ENCODE measurements at regions not wholly inside any gene's neighbourhood (a gene's known extent, or its start where the extent isn't known, plus 50 kb on each side); places are given as distances from the start of the nearest gene placed in this dataset.
A peak's percentile ranks its signal among the peaks of the same experiment; 100 is the strongest.

- Histone ChIP-seq H4K20me1 (ENCODE audit: insufficient read depth, low read length) (no peaks in the 10 kb centered on the region), H3K36me3 (replicated peaks in 1 of 2; ENCODE audit: control insufficient read depth in 1 of 2, insufficient read depth in 2 of 2, low read length in 2 of 2) (no peaks in the 10 kb centered on the region), H3K4me1 (ENCODE audit: control insufficient read depth in 1 of 2, insufficient read depth in 2 of 2, low read length in 2 of 2) (peaks cover 8 to 11% of the 10 kb centered on the region in 2 donors), H3K4me2 (replicated peaks; ENCODE audit: extremely low read depth, low read length, poor library complexity, severe bottlenecking) (no peak overlapping the region), H3K4me3 (replicated peaks in 1 of 3; ENCODE audit: low read depth in 2 of 3, low read length in 3 of 3) (no peak overlapping the region), H3K27me3 (ENCODE audit: control insufficient read depth in 2 of 2, insufficient read depth in 2 of 2, low read length in 2 of 2) (no peaks in the 10 kb centered on the region), H3K27ac (ENCODE audit: low read depth in 1 of 2, low read length in 2 of 2) (no peak overlapping the region), H3K9me3 (replicated peaks in 1 of 2; ENCODE audit: control insufficient read depth in 1 of 2, insufficient read depth in 1 of 2, low read length in 2 of 2) (no peaks in the 10 kb centered on the region), H3K79me2 (ENCODE audit: insufficient read depth, low read length) (no peaks in the 10 kb centered on the region), H2AFZ (ENCODE audit: insufficient read depth, low read depth, low read length, poor library complexity, severe bottlenecking) (no peak overlapping the region), H3K9ac (ENCODE audit: insufficient read depth, low read length, poor library complexity, severe bottlenecking) (no peak overlapping the region)
- intact Hi-C loops (cut with micrococcal nuclease) = no loop called here
- Mint-ChIP-seq H3K4me1 (peaks cover 15% of the 10 kb centered on the region), H3K4me3 (no peak overlapping the region), H3K9me3 (peaks cover 0 to 2% (median 0%) of the 10 kb centered on the region in 7 donors), H3K27ac (no peak overlapping the region), H3K36me3 (no peaks in the 10 kb centered on the region), H3K27me3 (ENCODE audit: low read depth in 3 of 3) (no peaks in the 10 kb centered on the region)
- 78% methylated on average over 3 of the region's 4 CpGs for WGBS (ENCODE audit: insufficient coverage)
- no peak for TF ChIP-seq CTCF (IDR thresholded peaks at IDR 0.05)
- no peak for DNase-seq
These were observed 73.0 kb upstream of the LGALSL start for GRCh38 chr2:64380853-64381527.

GRCh38 chr2:64383016-64383591, 70.9 kb upstream of the LGALSL start:
- 73% methylated on average over 5 of the region's 5 CpGs for WGBS (ENCODE audit: insufficient coverage)
- H3K4me2 ChIP-seq (replicated peaks; ENCODE audit: extremely low read depth, low read length, poor library complexity, severe bottlenecking) = no peak overlapping the region
- no peak overlapping the region for H3K4me3 Mint-ChIP-seq

More at GRCh38 chr2:64383016-64383591, 70.9 kb upstream of the LGALSL start:
- TF ChIP-seq CTCF (IDR thresholded peaks at IDR 0.05) = no peak
- DNase-seq = peak; percentile 19 to 21 (median 20)
- no peaks in the 10 kb centered on the region for H3K27me3 ChIP-seq (ENCODE audit: control insufficient read depth in 2 of 2, insufficient read depth in 2 of 2, low read length in 2 of 2)
- no peaks in the 10 kb centered on the region for H4K20me1 ChIP-seq (ENCODE audit: insufficient read depth, low read length)
- H3K9ac ChIP-seq (ENCODE audit: insufficient read depth, low read length, poor library complexity, severe bottlenecking) = no peak overlapping the region
- no peaks in the 10 kb centered on the region for H3K9me3 ChIP-seq (replicated peaks in 1 of 2; ENCODE audit: control insufficient read depth in 1 of 2, insufficient read depth in 1 of 2, low read length in 2 of 2)
- peaks cover 8 to 11% of the 10 kb centered on the region in 2 donors for H3K4me1 ChIP-seq (ENCODE audit: control insufficient read depth in 1 of 2, insufficient read depth in 2 of 2, low read length in 2 of 2)
- Mint-ChIP-seq H3K4me1 (peaks cover 15% of the 10 kb centered on the region), H3K27ac (peak overlapping the region in 1 of 7 donors; percentile 11), H3K36me3 (no peaks in the 10 kb centered on the region), H3K9me3 (peaks cover 0 to 2% (median 0%) of the 10 kb centered on the region in 7 donors), H3K27me3 (ENCODE audit: low read depth in 3 of 3) (peaks cover 0 to 3% (median 0%) of the 10 kb centered on the region in 3 donors)
- no peaks in the 10 kb centered on the region for H3K79me2 ChIP-seq (ENCODE audit: insufficient read depth, low read length)
- H3K27ac ChIP-seq (ENCODE audit: low read depth in 1 of 2, low read length in 2 of 2) = no peak overlapping the region
- H3K36me3 ChIP-seq (replicated peaks in 1 of 2; ENCODE audit: control insufficient read depth in 1 of 2, insufficient read depth in 2 of 2, low read length in 2 of 2) = no peaks in the 10 kb centered on the region
- intact Hi-C loops (cut with micrococcal nuclease) = no loop called here
- no peak overlapping the region for H3K4me3 ChIP-seq (replicated peaks in 1 of 3; ENCODE audit: low read depth in 2 of 3, low read length in 3 of 3)
- H2AFZ ChIP-seq (ENCODE audit: insufficient read depth, low read depth, low read length, poor library complexity, severe bottlenecking) = no peak overlapping the region
